WI38 (cell line): ENCODE measurements at regions not wholly inside any gene's neighbourhood (a gene's known extent, or its start where the extent isn't known, plus 50 kb on each side); places are given as distances from the start of the nearest gene placed in this dataset.
"Not testable (repeated sequence)": the region's sequence is repeated elsewhere in the genome, so short reads cannot be mapped to it uniquely, and the experiment has no call there.

Experiments
- H3K4me3 ChIP-seq: 2 replicates; pipeline ENCODE4 v1.5.1; 2011; ENCODE audit warnings: low read depth, mild to moderate bottlenecking, control low read depth, low read length
- CTCF ChIP-seq: IDR thresholded peaks from 2 replicates; pipeline ENCODE4 v1.5.1; 2012; ENCODE audit warnings: low read depth, mild to moderate bottlenecking, control low read depth, low read length

- no peak overlapping the region for H3K4me3 ChIP-seq
- TF ChIP-seq CTCF = no peak
Measured at GRCh38 chr7:55723621-55723941, 139.0 kb downstream of the SEPTIN14 start.

DNA sequence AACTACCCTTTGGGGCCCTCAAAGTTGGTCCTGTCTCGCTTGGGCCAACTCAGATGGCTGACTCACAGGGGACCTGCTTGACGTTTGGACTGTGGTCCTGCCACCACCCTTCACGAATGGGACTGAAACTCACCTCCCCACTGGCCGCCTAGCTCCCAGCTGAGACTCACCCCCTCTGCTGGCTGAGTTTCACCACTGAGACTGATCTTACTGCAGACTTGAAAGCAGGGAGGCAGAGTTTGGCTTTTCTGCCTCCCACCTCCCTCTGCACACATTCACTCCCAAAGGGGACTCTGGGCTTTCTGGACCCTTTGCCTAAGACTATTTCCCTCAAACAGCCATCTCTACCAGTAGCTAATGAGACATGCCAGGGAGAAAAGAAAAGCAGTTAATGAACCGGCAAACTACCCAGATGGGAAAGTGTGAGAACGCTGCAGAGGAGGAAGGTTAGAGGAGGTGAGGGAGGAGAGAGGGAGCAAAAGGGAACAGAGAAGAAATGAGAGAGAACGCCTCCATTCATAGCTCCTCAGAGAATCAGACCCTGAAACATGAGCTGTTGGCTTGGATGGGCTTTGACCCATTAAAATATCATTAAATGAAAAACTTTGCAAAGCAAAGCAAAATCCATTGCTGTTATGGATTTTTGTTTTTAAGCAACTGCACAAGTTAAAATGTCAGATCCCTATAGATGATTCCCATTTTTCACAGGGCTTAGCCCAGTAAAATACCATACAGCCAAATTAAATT lies 139.5 kb downstream of the SEPTIN14 start:
- not testable (repeated sequence) for H3K4me3 ChIP-seq

DNA sequence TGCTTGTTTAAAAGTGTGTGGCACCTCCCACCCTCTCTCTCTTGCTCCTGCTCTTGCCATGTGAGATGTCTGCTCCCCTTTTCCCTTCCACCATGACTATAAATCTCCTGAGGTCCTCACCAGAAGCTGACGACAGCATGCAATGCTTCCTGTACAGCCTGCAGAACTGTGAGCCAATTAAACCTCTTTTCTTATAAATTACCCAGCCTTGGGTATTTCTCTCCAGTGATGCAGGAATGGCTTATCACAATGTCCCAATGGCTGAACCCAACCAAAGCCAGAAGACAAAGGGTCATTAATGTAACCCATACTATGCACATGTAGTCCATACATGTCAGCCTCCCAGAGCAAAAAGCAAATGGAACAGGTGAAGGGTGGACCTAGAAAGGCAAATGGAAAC lies 141.5 kb downstream of the SEPTIN14 start:
- not testable (repeated sequence) for H3K4me3 ChIP-seq

DNA sequence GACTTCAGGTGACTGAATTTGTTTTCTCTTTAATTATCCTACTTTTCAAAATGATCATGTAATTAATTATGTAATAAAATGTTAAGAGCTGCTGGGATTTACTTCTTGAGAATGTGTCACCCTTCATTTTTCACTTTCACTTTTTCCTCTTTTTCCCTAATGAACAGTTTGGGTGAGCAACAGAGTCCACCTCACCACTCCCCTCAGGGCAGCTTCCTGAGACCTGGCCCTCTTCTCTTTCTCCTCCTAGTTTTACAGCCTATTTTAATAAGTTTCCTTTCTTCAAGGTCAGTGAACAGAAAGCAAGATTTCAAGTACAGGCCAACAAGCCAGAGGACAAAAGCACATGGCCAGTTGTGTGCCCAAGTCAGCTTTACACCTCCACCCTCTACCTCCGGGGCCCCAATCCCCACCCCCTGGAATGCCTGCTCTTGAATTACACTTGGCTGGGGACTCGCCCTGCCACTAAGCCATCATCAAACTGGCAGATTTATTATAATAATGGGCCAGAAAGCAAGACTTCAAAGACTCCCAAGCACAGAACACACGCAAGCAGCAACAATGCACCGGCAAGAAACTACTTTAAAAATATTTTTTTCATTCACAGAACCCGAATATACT lies 143.1 kb upstream of the VOPP1 start:
- H3K4me3 ChIP-seq = not testable (repeated sequence)

DNA sequence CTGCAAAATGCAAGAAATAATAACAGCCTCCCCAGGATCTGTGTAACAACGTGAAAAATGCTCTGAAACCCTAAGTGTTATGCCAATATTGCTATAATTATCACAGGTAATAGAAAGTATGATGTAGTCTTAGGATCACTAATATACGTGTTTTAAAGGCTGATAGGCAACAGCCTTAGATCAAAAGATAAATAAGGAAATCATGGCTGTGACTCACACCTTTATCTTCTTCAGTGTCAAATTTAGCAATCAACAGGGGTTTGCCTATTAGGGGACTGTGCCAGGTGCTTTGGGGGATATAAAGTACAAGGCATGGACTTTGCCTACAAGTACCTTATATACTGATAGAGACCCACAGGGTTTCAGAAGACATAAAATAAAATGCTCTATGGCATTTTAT lies 142.1 kb upstream of the VOPP1 start:
- not testable (repeated sequence) for H3K4me3 ChIP-seq

- not testable (repeated sequence) for H3K4me3 ChIP-seq
Measured at GRCh38 chr7:55710312-55710711, 138.0 kb upstream of the VOPP1 start.

DNA sequence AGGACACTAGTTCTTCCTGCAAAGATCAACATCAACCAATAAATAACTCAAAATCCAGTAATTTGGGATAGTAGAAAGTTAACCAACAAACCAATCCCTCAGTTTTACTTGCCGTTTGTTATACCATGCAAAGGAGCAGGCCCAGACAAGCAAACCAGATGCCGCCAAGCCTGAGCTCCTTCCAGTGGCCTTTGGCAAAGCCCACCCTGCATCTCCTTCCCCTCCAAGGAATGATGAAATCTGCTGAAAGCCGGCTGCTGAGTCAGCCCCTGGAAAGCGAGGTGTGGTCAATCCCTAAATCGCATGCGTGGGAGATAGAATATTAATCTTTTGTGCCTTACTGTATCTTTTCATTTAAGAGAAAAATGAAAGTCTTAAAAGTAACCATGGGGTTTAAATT lies 135.7 kb upstream of the VOPP1 start:
- H3K4me3 ChIP-seq = not testable (repeated sequence)

- H3K4me3 ChIP-seq = not testable (repeated sequence)
Measured at GRCh38 chr7:55707410-55707809, 135.1 kb upstream of the VOPP1 start.

DNA sequence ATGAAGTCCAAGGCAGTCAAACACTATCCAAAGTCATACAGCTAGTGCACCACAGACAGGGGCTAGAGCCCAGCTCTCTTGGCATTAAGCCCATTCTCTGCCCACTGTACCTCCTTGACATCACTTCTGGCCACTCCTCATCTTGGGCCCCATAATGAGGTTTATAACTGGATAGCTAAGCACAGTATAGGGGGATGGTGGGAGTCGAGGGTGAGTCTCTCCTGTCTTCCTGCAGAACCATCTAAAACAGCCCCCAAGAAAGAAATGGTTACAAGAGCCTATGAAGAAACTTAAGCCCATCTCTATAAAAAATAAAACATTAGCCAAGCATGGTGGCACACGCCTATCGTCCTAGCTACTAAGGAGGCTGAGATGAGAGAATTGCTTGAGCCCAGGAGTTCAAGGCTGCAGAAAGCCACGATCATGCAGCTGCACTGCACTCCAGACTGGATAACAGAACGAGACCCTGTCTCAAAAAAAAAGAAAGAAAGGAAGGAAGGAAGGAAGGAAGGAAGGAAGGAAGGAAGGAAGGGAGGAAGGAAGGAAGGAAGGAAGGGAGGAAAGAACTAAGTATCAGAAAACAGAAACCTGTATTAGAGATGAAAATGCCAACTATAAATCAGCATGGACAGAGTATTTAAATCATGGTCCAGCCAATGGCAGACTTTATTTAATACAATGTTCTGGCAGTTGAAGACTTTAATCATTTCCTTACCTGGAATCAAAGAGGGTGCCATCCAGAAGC lies 134.3 kb upstream of the VOPP1 start:
- H3K4me3 ChIP-seq = not testable (repeated sequence)

DNA sequence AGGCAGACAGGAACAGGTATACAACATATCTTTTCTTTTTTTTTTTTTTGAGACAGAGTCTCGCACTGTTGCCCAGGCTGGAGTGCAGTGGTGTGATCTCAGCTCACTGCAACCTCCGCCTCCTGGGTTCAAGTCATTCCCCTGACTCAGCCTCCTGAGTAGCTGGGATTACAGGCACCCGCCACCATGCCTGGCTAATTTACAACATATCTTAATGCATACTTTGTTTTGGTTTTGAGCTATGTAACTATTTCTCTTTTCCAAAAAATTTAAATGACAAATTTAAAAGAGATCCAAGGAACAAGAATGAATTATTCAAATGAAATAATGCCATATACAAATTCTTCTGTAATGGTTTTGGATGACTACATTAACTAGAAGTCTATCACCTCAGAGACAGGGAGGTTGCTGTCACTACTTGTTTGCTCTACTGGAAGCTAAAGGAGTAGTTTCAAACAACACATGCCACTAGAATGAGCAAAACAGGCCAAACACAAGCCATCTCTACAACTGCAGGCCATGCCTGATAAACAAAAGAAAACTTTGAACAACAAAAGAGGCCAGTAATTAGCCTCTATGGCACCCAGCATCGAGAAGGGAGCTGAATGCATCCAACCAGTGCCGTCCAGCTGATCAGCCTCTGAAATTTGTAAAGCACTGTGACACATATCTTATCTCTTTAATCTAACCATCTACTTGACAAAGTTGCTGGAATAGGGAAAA lies 133.6 kb upstream of the VOPP1 start:
- not testable (repeated sequence) for H3K4me3 ChIP-seq

DNA sequence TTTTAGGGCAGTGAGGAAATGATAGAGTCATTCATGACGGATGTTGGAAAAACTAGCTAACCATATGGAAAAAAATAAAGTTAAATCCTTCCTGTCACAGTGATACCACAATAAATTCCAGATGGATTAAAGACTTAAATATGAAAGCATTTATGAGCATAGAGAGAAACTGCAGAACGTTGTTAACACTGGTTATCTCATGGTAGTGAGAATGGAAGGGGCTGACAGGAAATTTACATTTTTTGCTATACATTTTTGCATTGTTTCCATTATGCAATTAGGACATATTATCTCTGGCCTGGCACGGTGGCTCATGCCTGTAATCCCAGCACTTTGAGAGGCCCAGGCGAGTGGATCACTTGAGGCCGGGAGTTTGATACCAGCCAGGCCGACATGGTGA lies 130.5 kb upstream of the VOPP1 start:
- H3K4me3 ChIP-seq = not testable (repeated sequence)

- H3K4me3 ChIP-seq = not testable (repeated sequence)
Measured at GRCh38 chr7:55699450-55699842, 127.1 kb upstream of the VOPP1 start.

DNA sequence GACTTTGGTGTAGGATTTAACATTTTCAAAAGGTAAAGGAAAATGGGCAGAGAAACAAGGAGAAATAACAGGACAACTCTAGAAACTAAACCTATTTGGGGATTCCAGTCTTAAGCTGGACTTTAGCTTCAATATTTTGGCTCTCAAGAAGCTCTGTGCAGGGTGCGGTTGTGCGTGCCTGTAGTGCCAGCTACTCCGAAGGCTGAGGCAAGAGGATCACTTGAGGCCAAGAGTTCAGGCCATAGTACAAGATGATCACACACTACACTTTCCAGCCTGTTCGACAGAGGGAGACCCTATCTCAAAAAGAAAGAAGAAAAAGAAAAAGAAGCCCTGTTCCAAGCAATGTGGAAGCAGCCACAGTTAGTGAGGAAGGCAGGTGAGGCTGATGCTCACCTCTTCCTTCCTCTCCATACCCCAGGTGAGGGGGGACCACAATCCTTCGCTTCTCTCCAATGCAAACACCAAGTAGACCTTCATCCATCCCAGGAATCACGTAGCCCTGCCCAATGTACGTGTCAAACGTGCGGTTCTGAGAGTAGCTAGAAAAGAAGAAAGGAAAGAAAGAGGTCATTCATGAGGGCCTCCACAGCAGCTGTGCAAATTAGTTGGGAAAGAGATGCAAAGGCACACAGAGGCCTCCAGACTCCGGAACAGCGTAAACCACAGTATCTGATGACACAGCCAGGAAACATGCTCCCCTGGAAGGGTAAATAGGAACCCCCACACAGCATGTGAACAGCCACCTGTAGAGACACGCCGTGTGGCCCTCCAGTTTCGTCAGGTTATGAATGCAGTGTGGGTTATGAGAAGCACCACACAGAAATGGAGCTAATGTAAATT lies 126.5 kb upstream of the VOPP1 start:
- not testable (repeated sequence) for H3K4me3 ChIP-seq

DNA sequence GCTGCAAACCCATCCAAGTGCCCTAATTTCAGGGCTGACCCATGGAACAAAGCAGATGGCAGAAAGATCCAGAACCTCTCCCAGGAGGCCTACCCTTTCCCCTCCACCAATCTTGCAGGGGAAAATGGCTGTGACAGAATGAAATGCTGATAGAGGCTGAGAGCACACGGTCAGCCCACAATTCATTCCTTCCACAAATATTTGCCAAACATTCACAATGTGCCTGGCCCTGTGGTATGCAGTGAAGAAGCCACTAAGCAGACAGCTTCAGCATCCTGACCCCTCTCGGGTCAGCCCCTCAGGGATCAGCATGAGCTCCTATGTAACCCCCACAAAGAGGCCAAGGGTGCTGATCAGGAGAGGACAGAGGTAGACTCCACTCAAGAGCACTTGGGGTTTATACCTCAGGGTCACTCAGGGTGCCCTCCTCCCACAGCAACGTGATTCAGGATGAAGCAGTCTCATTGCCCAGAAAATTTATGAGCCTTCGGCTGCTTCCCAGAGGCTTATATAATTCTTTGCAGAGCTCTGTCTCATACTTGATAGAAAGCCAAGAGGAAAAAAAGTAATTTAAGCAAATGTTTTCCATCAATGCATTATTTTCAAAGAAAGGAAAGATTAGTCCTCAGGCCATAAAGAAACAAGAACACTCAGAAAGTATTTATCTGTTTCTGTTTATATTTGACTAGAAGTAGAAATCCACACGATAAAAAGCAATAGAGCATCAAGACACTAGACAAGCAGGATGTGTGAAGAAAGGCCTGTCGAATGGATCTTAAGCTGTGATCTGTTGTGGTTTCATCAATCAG lies 123.8 kb upstream of the VOPP1 start:
- H3K4me3 ChIP-seq = not testable (repeated sequence)

GRCh38 chr7:55694484-55694883 lies 122.2 kb upstream of the VOPP1 start:
- not testable (repeated sequence) for H3K4me3 ChIP-seq

- not testable (repeated sequence) for H3K4me3 ChIP-seq
Measured at GRCh38 chr7:55688684-55689681, 116.7 kb upstream of the VOPP1 start.

DNA sequence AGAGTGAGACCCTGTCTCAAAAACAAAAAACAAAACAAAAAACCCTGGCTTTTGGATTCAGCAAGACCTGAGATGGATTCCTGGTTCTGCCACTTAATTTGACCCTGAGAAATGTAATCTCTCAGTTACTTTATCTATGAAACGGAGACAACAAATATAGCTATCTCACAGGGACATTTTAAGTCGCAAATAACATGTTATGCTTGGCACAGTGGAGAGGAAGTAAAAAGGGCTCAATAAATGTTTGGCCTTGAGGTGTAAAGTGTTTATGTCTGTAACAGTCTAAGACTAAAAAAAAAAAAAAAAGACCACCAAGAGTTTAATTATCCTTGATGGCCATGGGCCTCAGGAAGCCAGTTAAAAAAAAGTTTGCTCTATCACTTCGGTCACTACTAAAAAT lies 116.0 kb upstream of the VOPP1 start:
- not testable (repeated sequence) for H3K4me3 ChIP-seq
